Endodermal cell (in vitro differentiated cells): ENCODE measurements at regions not wholly inside any gene's neighbourhood (a gene's known extent, or its start where the extent isn't known, plus 50 kb on each side); places are given as distances from the start of the nearest gene placed in this dataset.

Source experiments
- DNase-seq: peaks from one replicate; pipeline ENCODE4 v3.0.0-alpha.2; 2017
- H3K27ac ChIP-seq: 2 replicates; pipeline ENCODE4 v1.5.1; 2013; ENCODE audit warnings: mild to moderate bottlenecking, low read depth, low read length, moderate library complexity
- H3K27me3 ChIP-seq: 2 replicates; pipeline ENCODE4 v1.6.1; 2013; ENCODE audit warnings: mild to moderate bottlenecking, low read length, moderate library complexity; ENCODE audit not compliant: insufficient read depth, control insufficient read depth, poor library complexity, severe bottlenecking
- H3K36me3 ChIP-seq: 2 replicates; pipeline ENCODE4 v1.7.0; 2013; ENCODE audit warnings: mild to moderate bottlenecking, low read length, moderate library complexity; ENCODE audit not compliant: control insufficient read depth, insufficient read depth
- H3K4me1 ChIP-seq: one replicate; pipeline ENCODE4 v1.7.0; 2013; ENCODE audit warnings: low read length; ENCODE audit not compliant: control insufficient read depth, insufficient read depth
- H3K4me3 ChIP-seq: 2 replicates; pipeline ENCODE4 v1.5.1; 2013; ENCODE audit warnings: mild to moderate bottlenecking, low read length, moderate library complexity
- H3K9ac ChIP-seq: 2 replicates; pipeline ENCODE4 v1.6.1; 2013; ENCODE audit warnings: mild to moderate bottlenecking, low read length, moderate library complexity; ENCODE audit not compliant: poor library complexity, severe bottlenecking; ENCODE audit errors: extremely low read depth
- H3K9me3 ChIP-seq: 2 replicates; pipeline ENCODE4 v1.6.1; 2013; ENCODE audit warnings: mild to moderate bottlenecking, low read length, moderate library complexity; ENCODE audit not compliant: control insufficient read depth
- H3K27ac Mint-ChIP-seq: 2 replicates; pipeline ENCODE4 v1.8.0; 2020; ENCODE audit warnings: mixed read lengths
- H3K27me3 Mint-ChIP-seq: 2 replicates; pipeline ENCODE4 v1.8.0; 2021; ENCODE audit warnings: mild to moderate bottlenecking, mixed read lengths; ENCODE audit not compliant: insufficient read depth
- H3K36me3 Mint-ChIP-seq: 2 replicates; pipeline ENCODE4 v1.8.0; 2020; ENCODE audit warnings: low read depth, mixed read lengths
- H3K4me1 Mint-ChIP-seq: 2 replicates; pipeline ENCODE4 v1.8.0; 2020; ENCODE audit warnings: mixed read lengths
- H3K4me3 Mint-ChIP-seq: 2 replicates; pipeline ENCODE4 v1.8.0; 2020; ENCODE audit warnings: mild to moderate bottlenecking, moderate library complexity, mixed read lengths
- H3K9me3 Mint-ChIP-seq: 2 replicates; pipeline ENCODE4 v1.8.0; 2020; ENCODE audit warnings: mild to moderate bottlenecking, mixed read lengths
- CTCF ChIP-seq: fragments of 200-600 bp; sonication (generic); conservative IDR thresholded peaks from 2 replicates; pipeline ENCODE4 v1.5.0; 2021; ENCODE audit warnings: antibody characterized with exemption, mild to moderate bottlenecking
- WGBS, 2 experiments: methylation state at CpG; one replicate each; pipeline versions ENCODE4 v1.1.5 to v1.1.7; 2013; ENCODE audit warnings: missing lambda C conversion rate in 2 of 2, mixed read lengths in 1 of 2; ENCODE audit not compliant: insufficient coverage in 1 of 2, insufficient read length in 1 of 2; 5-methylcytosine and 5-hydroxymethylcytosine counted together

- Histone ChIP-seq H3K9me3 (no peaks in the 10 kb centered on the region), H3K4me3 (no peak overlapping the region), H3K27ac (no peak overlapping the region), H3K27me3 (no peaks in the 10 kb centered on the region), H3K9ac (no peak overlapping the region), H3K4me1 (no peaks in the 10 kb centered on the region), H3K36me3 (no peaks in the 10 kb centered on the region)
- no peaks in the 10 kb centered on the region for H3K36me3 Mint-ChIP-seq
- H3K4me1 Mint-ChIP-seq, result peaks cover 7% of the 10 kb centered on the region
- no peaks in the 10 kb centered on the region for H3K9me3 Mint-ChIP-seq
- no peaks in the 10 kb centered on the region for H3K27me3 Mint-ChIP-seq
- no peak overlapping the region for H3K27ac Mint-ChIP-seq
- no peak for DNase-seq
- no peak for TF ChIP-seq CTCF
- no peak overlapping the region for H3K4me3 Mint-ChIP-seq
- WGBS, 2 experiments, result 70 to 77% methylated on average over 2 of the region's 2 CpGs
Observed at GRCh38 chr20:10953437-10953836, 279.6 kb upstream of the JAG1 start.

DNA sequence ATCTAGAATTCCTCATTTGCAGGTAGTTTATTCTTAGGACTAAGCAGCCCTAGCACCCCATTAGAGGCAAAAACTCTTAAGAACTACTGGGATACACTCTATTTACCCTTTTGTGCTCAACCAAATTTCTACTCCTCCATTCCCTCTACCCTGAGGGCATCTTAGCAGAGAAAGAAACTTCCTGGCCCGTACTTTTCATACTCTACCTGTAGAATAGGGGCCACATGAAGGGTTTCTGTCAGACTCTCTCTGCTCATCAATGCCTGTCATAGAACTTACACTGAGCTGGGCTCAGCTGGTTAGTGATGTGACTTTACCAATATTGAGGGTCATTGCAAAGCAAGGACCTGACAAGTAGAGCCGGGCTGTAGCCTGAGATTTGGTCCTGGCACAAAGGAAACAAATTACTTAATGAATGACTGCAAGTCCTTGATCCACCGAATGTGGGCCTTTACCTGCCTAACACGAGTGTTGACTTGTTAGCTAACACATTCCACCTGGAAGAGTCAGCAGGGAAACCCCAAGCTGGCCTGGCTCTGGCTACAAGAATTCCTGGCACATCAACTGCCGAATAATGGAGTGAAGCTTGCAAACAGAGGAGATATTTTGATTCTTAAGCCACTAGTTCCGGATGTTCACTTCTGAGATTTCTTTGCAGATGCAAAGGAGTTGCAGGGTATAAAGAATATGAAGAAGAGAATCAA, 280.5 kb upstream of the JAG1 start:
- H3K27me3 Mint-ChIP-seq, result no peaks in the 10 kb centered on the region
- H3K36me3 Mint-ChIP-seq, result no peaks in the 10 kb centered on the region

GRCh38 chr20:10954908-10955580, 281.2 kb upstream of the JAG1 start:
- no peak overlapping the region for H3K9ac ChIP-seq
- no peak for TF ChIP-seq CTCF
- H3K27me3 ChIP-seq, result no peaks in the 10 kb centered on the region
- H3K27ac Mint-ChIP-seq, result no peak overlapping the region
- no peaks in the 10 kb centered on the region for H3K27me3 Mint-ChIP-seq
- H3K9me3 ChIP-seq, result no peaks in the 10 kb centered on the region
- no peaks in the 10 kb centered on the region for H3K36me3 ChIP-seq
- no peak for DNase-seq
- H3K4me1 Mint-ChIP-seq, result peaks cover 4% of the 10 kb centered on the region
- H3K4me1 ChIP-seq, result no peaks in the 10 kb centered on the region
- H3K9me3 Mint-ChIP-seq, result no peaks in the 10 kb centered on the region
- WGBS, 2 experiments, result 91 to 100% methylated on average over 3 of the region's 3 CpGs
- no peak overlapping the region for H3K4me3 Mint-ChIP-seq
- no peak overlapping the region for H3K4me3 ChIP-seq
- no peak overlapping the region for H3K27ac ChIP-seq
- H3K36me3 Mint-ChIP-seq, result no peaks in the 10 kb centered on the region

More for the DNA sequence above, 280.5 kb upstream of the JAG1 start:
- WGBS, 2 experiments, result 85 to 86% methylated on average over 6 of the region's 6 CpGs
- Histone ChIP-seq H3K9me3 (no peaks in the 10 kb centered on the region), H3K27ac (no peak overlapping the region), H3K9ac (no peak overlapping the region), H3K4me3 (no peak overlapping the region), H3K27me3 (no peaks in the 10 kb centered on the region), H3K36me3 (no peaks in the 10 kb centered on the region), H3K4me1 (no peaks in the 10 kb centered on the region)
- TF ChIP-seq CTCF, result no peak
- DNase-seq, result peak; percentile 51
- no peak overlapping the region for H3K27ac Mint-ChIP-seq
- H3K4me1 Mint-ChIP-seq, result peaks cover 7% of the 10 kb centered on the region
- no peak overlapping the region for H3K4me3 Mint-ChIP-seq
- H3K9me3 Mint-ChIP-seq, result no peaks in the 10 kb centered on the region
